ENCODE measurements at regions not wholly inside any gene's neighbourhood (a gene's known extent, or its start where the extent isn't known, plus 50 kb on each side); places are given as distances from the start of the nearest gene placed in this dataset.

DNA sequence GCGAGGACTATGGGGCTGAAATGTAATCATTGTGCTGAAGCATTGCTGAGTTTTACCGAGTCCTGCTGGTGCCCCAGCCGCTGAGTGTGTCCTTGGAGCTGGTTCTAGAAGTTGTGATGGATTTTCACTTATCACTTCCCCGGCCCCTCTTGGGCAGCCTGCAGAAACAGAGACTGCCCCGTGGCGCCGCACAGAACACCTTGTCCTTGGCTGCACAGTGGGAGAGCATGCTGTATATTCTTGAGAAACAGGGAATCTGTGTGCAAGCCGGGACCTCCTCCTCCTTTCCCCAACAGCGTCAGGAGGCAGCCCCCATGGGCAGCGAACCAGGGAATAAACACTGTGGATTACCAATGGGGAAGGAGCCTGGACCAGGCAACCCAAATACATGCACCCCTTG lies 90.6 kb upstream of the RUFY1 start:
- no peak for TF ChIP-seq POLR2A (IDR thresholded peaks at IDR 0.05; ENCODE audit: low read depth, low read length)
- TF ChIP-seq POLR2AphosphoS5 (IDR thresholded peaks at IDR 0.05; ENCODE audit: low read depth, low read length) = no peak
- TF ChIP-seq TAF1 (IDR thresholded peaks at IDR 0.05; ENCODE audit: borderline replicate concordance, low read depth, low read length) = no peak
